Ovary (tissue), 3 donors: ENCODE measurements at regions not wholly inside any gene's neighbourhood (a gene's known extent, or its start where the extent isn't known, plus 50 kb on each side); places are given as distances from the start of the nearest gene placed in this dataset.

ENCODE experiments used
- CTCF ChIP-seq, 3 donors: fragments of 450-650 bp in 2 of 3; fragments of 200-600 bp in 1 of 3; IDR thresholded peaks; one replicate each; pipeline versions ENCODE4 v1.5.1 to v1.8.0; 2016 to 2022; ENCODE audit warnings: antibody characterized with exemption in 3 of 3, mild to moderate bottlenecking in 1 of 3
- EP300 ChIP-seq: sonication (generic); formaldehyde crosslinking; IDR thresholded peaks from one replicate; pipeline ENCODE4 v1.6.1; 2017; ENCODE audit warnings: antibody characterized with exemption
- donor health status: DM: no; HTN: no; CAD: no.

- TF ChIP-seq CTCF (IDR thresholded peaks at IDR 0.05) (no peak), EP300 (no peak)
Measured at GRCh38 chr5:97559827-97560598, 377.0 kb upstream of the RIOK2 start.
